CMK (cell line): ENCODE measurements at regions not wholly inside any gene's neighbourhood (a gene's known extent, or its start where the extent isn't known, plus 50 kb on each side); places are given as distances from the start of the nearest gene placed in this dataset.
A peak's percentile ranks its signal among the peaks of the same experiment; 100 is the strongest.

Experiments used
- DNase-seq: peaks from one replicate; pipeline ENCODE4 v3.0.0-alpha.2; 2010; ENCODE audit warnings: low read depth

DNA sequence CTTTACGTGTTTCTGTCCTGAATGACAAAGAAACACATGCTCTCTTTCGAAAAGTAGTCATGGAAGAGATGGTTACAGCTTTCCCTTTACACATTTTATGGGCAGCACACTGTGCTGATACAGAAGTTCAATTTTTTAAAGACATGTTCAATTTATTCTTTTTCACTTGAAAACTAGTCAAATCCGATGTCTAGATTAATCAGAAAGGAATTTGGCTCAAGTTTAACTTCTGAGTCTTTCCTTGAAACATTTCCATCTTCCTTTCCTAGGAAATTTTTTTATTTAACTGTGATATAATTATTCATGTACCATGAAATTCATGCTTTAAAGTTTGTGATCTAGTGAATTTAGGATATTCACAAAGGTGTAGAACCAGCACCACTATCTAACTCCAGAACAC is 360.1 kb downstream of the TNS3 start:
- DNase-seq = no peak

DNA sequence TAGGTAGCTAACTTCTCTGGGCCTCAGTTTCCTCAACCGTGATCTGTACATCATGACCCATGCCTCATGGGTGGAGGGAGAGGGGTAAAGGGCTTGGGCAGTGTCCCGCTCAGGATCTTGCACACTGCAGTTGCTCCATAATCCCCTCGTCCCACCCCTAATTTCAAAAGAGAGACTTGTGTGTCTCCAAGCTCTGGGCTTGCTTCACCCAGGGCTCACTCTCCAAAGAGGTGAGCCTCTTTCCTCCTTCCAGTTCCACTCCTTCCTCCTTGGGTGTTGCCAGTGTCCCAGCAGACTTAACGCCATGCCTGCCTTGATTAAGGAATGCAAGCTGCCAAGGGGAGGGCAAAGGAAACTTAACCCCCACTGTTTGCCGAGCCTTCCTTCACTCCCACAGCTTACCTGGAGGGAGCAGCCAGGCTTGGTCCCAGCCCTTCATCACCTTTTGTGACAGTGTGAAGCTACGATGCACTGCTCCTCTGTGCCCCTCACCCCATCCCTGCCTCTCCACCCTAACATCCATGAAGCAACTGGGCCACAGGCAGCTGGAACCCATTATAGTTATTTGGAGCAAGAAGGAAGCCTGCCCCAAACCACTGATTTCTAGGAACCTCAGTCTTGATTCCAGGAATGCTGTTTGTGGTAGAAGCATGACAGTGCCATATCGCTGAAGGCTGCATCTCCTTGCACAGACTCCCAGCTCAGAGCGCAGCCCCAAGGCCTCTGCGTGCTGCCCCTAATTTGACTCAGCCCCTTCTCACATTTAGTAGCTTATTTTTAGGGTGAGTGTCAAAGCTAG is 363.3 kb downstream of the TNS3 start:
- peak; percentile 73 for DNase-seq

- DNase-seq = no peak
Measured at GRCh38 chr7:47217570-47218360, 364.1 kb downstream of the TNS3 start.

DNA sequence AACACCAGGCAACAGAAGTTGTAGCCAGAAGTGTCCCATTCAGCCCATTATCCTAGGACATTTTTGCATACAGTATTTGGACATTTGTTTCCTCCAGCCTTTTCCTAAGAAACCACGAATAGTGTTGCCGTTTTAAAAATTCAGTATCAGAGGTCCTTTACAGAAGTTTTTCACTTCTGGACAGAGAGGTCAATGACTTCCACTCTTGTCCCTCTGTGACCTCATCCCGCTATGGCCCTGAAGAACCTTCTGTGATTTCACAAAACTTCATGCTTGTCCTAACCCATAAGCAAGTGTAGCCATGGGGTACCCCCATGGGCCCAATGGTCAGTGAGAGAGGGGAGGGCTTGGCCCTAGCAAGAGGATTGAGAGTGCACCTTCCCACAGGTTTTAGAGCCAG is 364.8 kb downstream of the TNS3 start:
- no peak for DNase-seq

DNA sequence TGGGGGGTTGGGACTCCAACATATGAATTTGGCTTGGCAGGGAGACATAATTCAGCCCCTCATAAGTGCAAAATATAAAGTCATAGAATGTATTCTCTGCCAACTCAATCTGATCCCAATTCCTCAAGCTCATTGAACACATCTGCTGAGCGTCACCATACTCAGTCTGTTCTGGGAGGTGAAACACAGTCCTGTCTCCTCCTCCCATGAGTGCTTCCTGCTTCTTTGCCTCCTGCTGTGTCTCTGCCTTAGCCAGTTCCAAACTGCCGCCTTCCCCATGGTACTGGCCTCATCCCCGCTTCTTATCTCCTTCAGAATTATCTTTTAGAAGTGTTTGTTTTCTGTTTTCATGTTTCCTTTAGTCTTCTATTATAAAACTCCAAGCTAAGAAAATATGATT is 365.5 kb downstream of the TNS3 start:
- DNase-seq = no peak

GRCh38 chr7:47215640-47216039 is 366.3 kb downstream of the TNS3 start:
- DNase-seq = no peak

GRCh38 chr7:47215049-47215448 is 366.9 kb downstream of the TNS3 start:
- no peak for DNase-seq

- DNase-seq = no peak
Measured at GRCh38 chr7:47213276-47213675, 368.6 kb downstream of the TNS3 start.

DNA sequence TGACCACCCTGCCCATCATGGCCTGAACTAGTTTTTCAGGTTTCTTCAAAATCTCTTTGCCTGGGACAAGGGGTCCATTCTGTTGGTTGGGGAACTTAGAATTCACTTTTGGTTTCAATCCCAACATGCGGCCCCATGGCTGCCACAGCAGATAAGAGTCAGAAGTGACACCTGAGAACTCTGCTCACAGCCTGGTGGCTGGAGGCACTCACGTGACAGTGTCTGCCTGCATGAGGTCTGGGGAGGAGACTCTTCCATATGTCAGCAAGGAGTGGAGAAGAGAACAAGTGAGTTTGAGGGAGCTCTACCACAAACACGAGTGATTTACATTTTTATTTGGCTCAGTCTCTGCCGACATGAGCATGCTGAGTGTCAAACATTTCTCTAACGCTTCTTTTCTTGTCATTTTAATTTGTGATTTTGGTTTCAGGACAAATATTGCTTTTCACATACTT is 370.4 kb downstream of the TNS3 start:
- DNase-seq = no peak

DNA sequence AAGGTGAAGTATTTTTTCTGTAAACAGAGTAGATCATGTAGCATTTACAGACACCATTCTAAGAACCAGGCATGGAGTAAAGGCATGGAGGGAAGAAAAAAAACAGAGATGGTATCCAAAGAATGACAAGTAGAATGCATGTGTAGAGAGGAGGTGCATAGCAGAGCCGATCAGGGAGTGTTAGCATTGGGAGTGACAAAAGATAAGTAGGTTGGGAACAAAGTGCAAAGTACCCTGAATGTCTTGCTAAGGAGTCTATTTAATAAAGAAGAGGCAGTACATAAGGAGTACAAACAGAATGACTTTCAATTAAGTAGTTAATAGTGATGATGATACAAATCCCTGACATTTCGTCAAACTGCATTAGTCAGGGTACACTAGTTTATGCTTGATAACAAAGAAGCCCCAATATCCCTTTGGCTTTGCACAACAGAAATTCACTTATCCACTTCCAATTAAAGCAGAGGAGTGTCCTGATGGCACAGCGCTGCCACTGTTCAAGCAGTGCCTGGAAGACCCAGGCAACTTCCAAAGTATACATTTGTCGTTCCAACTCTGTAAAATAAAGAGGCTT is 371.5 kb downstream of the TNS3 start:
- no peak for DNase-seq

GRCh38 chr7:47207956-47208355 is 374.0 kb downstream of the TNS3 start:
- no peak for DNase-seq

DNA sequence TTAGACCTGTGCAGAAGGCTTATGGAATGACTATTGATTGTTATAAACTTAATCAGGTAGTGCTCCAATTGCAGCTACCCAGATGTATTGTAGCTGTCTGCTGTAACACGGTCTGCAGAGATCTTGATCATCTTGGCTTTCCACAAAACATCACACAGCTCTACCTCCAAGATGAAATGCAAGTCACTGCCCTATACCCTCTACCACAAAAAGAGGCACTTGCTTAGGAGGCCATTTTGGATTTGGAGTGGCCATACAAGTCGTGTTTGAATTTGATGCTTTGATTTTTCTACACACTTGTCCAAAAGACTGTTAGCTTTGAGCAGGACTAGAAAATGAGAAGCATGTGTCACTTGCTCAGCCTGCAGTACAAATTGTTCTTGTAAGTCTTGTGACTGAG is 377.2 kb downstream of the TNS3 start:
- DNase-seq = no peak

DNA sequence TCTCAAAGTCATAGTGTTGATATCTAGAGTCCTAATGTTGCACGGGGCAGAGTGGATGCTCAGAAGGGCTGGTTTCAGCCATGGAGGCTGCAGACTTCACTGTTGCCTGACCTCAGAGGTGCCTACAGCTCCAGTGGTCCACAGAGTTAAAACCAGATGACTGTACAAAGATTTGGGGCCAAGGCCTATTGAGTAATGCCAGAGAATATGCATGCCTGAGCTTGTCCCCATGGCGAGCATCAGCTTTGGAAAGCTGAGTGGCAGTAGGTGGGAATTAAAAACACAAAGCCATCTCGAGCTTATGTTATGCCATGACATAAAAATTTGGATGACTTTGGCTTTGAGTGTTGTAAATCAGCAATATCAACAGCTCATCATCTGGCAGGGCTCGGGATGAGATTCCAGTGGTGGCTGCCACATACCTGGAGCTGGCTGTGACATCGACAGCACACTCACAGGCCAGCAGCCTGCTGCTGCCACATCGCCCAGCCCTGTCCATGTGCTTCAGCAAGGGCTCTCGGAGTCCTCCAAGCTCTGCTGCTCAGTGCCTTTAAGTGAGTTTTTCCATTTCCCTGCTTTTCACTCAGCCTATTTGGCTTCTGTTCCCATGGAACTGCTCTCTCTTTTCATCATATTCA is 379.6 kb downstream of the TNS3 start:
- DNase-seq = no peak

- DNase-seq = no peak
Measured at GRCh38 chr7:47198159-47198558, 383.8 kb downstream of the TNS3 start.

- no peak for DNase-seq
Measured at GRCh38 chr7:47197486-47197885, 384.4 kb downstream of the TNS3 start.

DNA sequence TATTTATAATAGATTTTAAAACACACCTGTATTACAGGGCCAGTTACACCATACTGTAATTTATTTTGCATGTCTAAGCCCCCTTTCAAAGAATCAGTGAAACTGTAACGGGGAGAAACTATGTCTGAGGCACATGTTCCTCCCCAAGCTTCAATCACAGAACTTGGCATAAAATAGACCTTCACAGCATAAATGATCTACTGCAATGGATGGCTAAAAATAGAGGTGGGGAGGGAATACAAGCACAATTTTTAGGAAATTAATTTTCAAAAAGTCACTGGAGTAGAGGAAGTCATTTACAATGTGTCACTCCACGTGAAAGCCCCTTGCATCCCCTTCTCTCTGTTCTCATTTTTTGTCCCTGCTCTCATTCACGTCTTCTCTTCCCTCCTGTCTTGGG is 385.2 kb downstream of the TNS3 start:
- DNase-seq = no peak

DNA sequence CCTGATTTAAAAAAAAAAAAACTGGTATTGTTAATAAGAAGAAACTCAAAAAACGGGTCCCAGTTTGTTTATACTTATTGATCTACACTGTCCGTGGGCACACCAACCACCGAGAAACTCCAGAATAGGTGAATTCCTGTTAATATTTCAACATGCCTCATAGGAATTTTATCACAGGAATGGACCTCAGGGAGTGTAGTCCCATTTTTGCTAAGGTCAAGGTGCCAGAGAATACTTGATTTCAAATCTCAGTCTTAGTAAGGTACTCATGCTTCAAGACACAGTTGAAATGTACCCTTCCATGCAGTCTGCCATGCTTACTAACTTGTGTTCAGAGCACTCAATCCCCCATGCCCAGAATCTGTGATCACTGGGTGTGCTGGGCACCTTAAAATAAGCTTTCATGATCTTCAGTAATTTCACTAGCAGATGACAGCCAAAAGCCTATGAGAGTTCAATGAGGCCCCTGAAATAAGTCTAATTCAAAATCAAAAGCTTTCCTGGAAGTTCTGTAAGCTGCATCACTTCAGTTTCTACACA is 385.7 kb downstream of the TNS3 start:
- DNase-seq = no peak

- DNase-seq = no peak
Measured at GRCh38 chr7:47195641-47196040, 386.3 kb downstream of the TNS3 start.

- no peak for DNase-seq
Measured at GRCh38 chr7:47194516-47195057, 387.3 kb downstream of the TNS3 start.

- no peak for DNase-seq
Measured at GRCh38 chr7:47192978-47193377, 388.9 kb downstream of the TNS3 start.

DNA sequence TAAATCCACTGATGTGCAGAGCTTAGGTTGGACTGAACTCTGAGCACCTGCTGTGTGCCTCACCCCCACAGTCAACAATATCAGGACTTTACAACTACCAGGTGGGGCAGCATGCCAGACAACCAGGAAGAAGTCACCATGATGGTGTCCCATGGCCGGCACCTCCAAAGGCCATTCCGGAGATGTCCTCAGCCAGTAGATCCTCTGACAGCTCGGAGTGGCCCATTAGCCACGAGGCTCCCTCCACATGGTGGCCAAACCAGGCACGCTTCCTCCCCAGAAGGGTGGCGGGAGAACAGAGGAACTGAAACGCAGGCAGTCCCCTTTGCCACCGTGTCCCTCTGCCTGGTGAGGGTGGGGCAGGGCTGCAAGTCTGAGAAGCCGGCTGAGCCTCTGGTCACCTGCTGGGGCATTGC is 390.0 kb downstream of the TNS3 start:
- DNase-seq = no peak

DNA sequence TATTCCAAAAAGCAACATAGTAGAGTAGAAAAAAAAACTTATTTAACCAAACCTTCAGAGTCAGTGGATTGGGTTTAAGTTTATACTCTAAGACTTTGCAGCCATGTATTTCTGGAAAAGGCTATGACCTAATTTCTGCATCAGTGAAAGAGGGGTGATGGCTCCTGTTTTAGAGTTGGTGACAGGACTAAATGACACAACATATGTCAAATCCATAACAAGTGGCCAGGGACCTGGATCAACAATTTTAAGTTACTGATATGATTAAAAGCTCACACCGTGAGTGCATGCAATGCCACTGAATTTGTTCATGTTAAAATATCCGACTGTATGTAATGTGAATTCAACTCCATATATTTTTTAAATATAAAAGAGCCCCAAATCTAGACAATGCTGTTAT is 390.6 kb downstream of the TNS3 start:
- DNase-seq = no peak
